ENCODE measurements at regions not wholly inside any gene's neighbourhood (a gene's known extent, or its start where the extent isn't known, plus 50 kb on each side); places are given as distances from the start of the nearest gene placed in this dataset.

DNA sequence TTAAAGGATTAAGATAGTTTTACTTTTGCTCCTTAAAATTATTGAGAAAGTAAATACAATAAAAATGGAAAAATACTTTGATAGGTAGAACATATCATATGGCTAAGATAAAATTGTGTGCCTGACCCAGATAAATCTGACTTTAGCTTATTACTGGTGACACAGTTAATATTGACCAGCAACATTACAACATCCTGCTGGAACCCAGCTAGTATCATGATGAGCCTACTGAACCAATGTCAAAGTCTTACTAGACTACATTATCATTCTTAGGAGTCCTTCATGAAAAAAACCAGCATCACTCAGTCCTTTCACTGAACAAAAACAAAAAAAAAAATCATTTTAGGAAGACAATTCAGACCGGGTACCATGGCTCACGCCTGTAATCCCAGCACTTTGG lies 164.8 kb upstream of the CDK1 start:
- Histone ChIP-seq H3K27me3 (ENCODE audit: insufficient read depth, low read length) (no peaks in the 10 kb centered on the region), H3K36me3 (ENCODE audit: insufficient read depth, low read length) (no peaks in the 10 kb centered on the region), H3F3A (ENCODE audit: insufficient read depth, low read length) (no peaks in the 10 kb centered on the region), H3K4me2 (ENCODE audit: low read length) (no peak overlapping the region), H3K9ac (ENCODE audit: low read length) (no peak overlapping the region), H4K20me1 (ENCODE audit: insufficient read depth, low read length) (no peaks in the 10 kb centered on the region), H3K9me2 (ENCODE audit: low read depth, low read length) (no peaks in the 10 kb centered on the region), H2AFZ (ENCODE audit: low read length) (no peak overlapping the region), H3K79me2 (ENCODE audit: insufficient read depth, low read length) (no peaks in the 10 kb centered on the region), H3K4me3 (ENCODE audit: low read depth, low read length, poor library complexity, severe bottlenecking) (no peak overlapping the region), H3K27ac (ENCODE audit: low read depth, low read length, poor library complexity, severe bottlenecking) (no peak overlapping the region), H3K4me1 (ENCODE audit: insufficient read depth, low read length, severe bottlenecking) (no peaks in the 10 kb centered on the region), H3K9me3 (ENCODE audit: low read length) (no peaks in the 10 kb centered on the region)
- no peak for TF ChIP-seq EZH2 (IDR thresholded peaks at IDR 0.05; ENCODE audit: borderline replicate concordance, low read length)
- TF ChIP-seq, protein P1, sequence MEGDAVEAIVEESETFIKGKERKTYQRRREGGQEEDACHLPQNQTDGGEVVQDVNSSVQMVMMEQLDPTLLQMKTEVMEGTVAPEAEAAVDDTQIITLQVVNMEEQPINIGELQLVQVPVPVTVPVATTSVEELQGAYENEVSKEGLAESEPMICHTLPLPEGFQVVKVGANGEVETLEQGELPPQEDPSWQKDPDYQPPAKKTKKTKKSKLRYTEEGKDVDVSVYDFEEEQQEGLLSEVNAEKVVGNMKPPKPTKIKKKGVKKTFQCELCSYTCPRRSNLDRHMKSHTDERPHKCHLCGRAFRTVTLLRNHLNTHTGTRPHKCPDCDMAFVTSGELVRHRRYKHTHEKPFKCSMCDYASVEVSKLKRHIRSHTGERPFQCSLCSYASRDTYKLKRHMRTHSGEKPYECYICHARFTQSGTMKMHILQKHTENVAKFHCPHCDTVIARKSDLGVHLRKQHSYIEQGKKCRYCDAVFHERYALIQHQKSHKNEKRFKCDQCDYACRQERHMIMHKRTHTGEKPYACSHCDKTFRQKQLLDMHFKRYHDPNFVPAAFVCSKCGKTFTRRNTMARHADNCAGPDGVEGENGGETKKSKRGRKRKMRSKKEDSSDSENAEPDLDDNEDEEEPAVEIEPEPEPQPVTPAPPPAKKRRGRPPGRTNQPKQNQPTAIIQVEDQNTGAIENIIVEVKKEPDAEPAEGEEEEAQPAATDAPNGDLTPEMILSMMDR (IDR thresholded peaks at IDR 0.05; ENCODE audit: low read length), result no peak

DNA sequence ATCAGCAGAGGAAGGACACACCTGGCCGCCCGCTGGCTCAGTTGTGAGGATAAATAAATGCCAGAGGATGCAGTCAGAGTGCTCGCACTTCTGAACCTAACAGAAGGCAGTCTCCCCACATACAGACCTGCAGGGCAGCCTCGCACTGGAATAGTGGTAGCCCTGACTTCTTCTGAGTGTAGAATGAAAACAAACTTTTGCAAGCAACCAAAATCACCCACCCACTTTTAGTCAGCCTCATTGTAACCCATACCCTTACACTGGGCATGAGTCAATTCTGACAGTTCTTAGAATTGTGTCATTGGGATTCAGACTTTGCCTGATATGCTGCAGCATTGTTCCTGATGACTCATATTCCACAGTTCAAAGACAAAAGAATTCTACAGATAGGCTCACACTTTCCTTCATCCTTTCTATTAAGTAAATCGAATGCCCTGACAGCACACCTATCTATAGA lies 167.0 kb upstream of the CDK1 start:
- H3K9me2 ChIP-seq (ENCODE audit: low read depth, low read length), result no peaks in the 10 kb centered on the region
- H3K27ac ChIP-seq (ENCODE audit: low read depth, low read length, poor library complexity, severe bottlenecking), result no peak overlapping the region
- H3K4me3 ChIP-seq (ENCODE audit: low read depth, low read length, poor library complexity, severe bottlenecking), result no peak overlapping the region
- no peaks in the 10 kb centered on the region for H4K20me1 ChIP-seq (ENCODE audit: insufficient read depth, low read length)
- no peaks in the 10 kb centered on the region for H3K27me3 ChIP-seq (ENCODE audit: insufficient read depth, low read length)
- H3K4me2 ChIP-seq (ENCODE audit: low read length), result no peak overlapping the region
- H3K9ac ChIP-seq (ENCODE audit: low read length), result no peak overlapping the region
- H3F3A ChIP-seq (ENCODE audit: insufficient read depth, low read length), result no peaks in the 10 kb centered on the region
- no peak overlapping the region for H2AFZ ChIP-seq (ENCODE audit: low read length)
- no peak for TF ChIP-seq EZH2 (IDR thresholded peaks at IDR 0.05; ENCODE audit: borderline replicate concordance, low read length)
- TF ChIP-seq, protein P1 (IDR thresholded peaks at IDR 0.05; ENCODE audit: low read length), result no peak
- H3K36me3 ChIP-seq (ENCODE audit: insufficient read depth, low read length), result no peaks in the 10 kb centered on the region
- H3K79me2 ChIP-seq (ENCODE audit: insufficient read depth, low read length), result no peaks in the 10 kb centered on the region
- no peaks in the 10 kb centered on the region for H3K9me3 ChIP-seq (ENCODE audit: low read length)
- no peaks in the 10 kb centered on the region for H3K4me1 ChIP-seq (ENCODE audit: insufficient read depth, low read length, severe bottlenecking)

DNA sequence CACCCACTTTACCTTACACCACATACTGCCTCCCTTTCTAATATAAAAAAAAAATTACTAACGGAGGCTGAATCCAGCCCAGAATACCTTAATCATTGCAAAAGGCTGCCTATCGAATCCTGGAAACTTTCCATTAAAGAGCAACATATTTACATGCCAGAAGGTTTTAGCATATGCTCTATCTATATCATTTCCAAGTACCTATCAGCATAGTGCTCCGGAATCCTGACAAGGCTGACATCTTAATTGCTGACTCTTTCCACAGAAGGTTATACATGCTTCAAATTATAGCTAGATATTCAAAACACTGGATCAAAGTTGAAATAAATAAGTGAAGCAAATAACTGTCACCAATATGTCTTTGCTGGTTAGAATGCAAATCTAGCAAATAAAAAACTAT lies 170.9 kb upstream of the CDK1 start:
- TF ChIP-seq EZH2 (IDR thresholded peaks at IDR 0.05; ENCODE audit: borderline replicate concordance, low read length), result no peak
- TF ChIP-seq, protein P1 (IDR thresholded peaks at IDR 0.05; ENCODE audit: low read length), result no peak

More for the DNA sequence above, 170.9 kb upstream of the CDK1 start:
- H3K27me3 ChIP-seq (ENCODE audit: insufficient read depth, low read length), result no peaks in the 10 kb centered on the region
- no peak overlapping the region for H3K27ac ChIP-seq (ENCODE audit: low read depth, low read length, poor library complexity, severe bottlenecking)
- no peaks in the 10 kb centered on the region for H3K9me2 ChIP-seq (ENCODE audit: low read depth, low read length)
- H3K4me1 ChIP-seq (ENCODE audit: insufficient read depth, low read length, severe bottlenecking), result no peaks in the 10 kb centered on the region
- no peaks in the 10 kb centered on the region for H3K79me2 ChIP-seq (ENCODE audit: insufficient read depth, low read length)
- no peaks in the 10 kb centered on the region for H3K36me3 ChIP-seq (ENCODE audit: insufficient read depth, low read length)
- no peak overlapping the region for H3K4me3 ChIP-seq (ENCODE audit: low read depth, low read length, poor library complexity, severe bottlenecking)
- no peaks in the 10 kb centered on the region for H4K20me1 ChIP-seq (ENCODE audit: insufficient read depth, low read length)
- no peaks in the 10 kb centered on the region for H3F3A ChIP-seq (ENCODE audit: insufficient read depth, low read length)
- H3K9ac ChIP-seq (ENCODE audit: low read length), result no peak overlapping the region
- no peak overlapping the region for H3K4me2 ChIP-seq (ENCODE audit: low read length)
- no peak overlapping the region for H2AFZ ChIP-seq (ENCODE audit: low read length)
- no peaks in the 10 kb centered on the region for H3K9me3 ChIP-seq (ENCODE audit: low read length)
